NCI-H345 treated with DMSO at 0.1 percent for 48 hours (cell line): ENCODE measurements at regions not wholly inside any gene's neighbourhood (a gene's known extent, or its start where the extent isn't known, plus 50 kb on each side); places are given as distances from the start of the nearest gene placed in this dataset.
A peak's percentile ranks its signal among the peaks of the same experiment; 100 is the strongest.

ENCODE experiments used
- DNase-seq: peaks from one replicate; lab custom pipeline; 2025; ENCODE audit not compliant: unreplicated experiment; lab: John Stamatoyannopoulos, UW

GRCh38 chr12:69061574-69061973 is 128.6 kb upstream of the CPM start:
- no peak for DNase-seq

GRCh38 chr12:69062621-69063237 is 129.8 kb upstream of the CPM start:
- DNase-seq = no peak

- no peak for DNase-seq
These were observed 131.9 kb upstream of the CPM start for GRCh38 chr12:69064734-69065443.

- DNase-seq = no peak
These were observed 132.8 kb upstream of the CPM start for GRCh38 chr12:69065775-69066174.

- no peak for DNase-seq
These were observed 133.8 kb upstream of the CPM start for GRCh38 chr12:69066492-69067373.

GRCh38 chr12:69067713-69068112 is 134.7 kb upstream of the CPM start:
- no peak for DNase-seq

- DNase-seq = no peak
These were observed 135.5 kb upstream of the CPM start for GRCh38 chr12:69068448-69068847.

GRCh38 chr12:69069479-69069878 is 136.5 kb upstream of the CPM start:
- DNase-seq = no peak

- peak; percentile 52 for DNase-seq
These were observed 137.5 kb upstream of the CPM start for GRCh38 chr12:69070319-69071090.

GRCh38 chr12:69071091-69071370 is 138.1 kb upstream of the CPM start:
- DNase-seq = no peak

GRCh38 chr12:69073035-69073434 is 140.1 kb upstream of the CPM start:
- DNase-seq = no peak

- no peak for DNase-seq
These were observed 141.8 kb upstream of the CPM start for GRCh38 chr12:69074556-69075349.

- no peak for DNase-seq
These were observed 150.7 kb upstream of the CPM start for GRCh38 chr12:69083689-69084088.

GRCh38 chr12:69084816-69085378 is 151.9 kb upstream of the CPM start:
- DNase-seq = no peak

GRCh38 chr12:69085852-69086251 is 152.9 kb upstream of the CPM start:
- DNase-seq = no peak

GRCh38 chr12:69087986-69088385 is 151.4 kb upstream of the CPSF6 start:
- DNase-seq = no peak

- DNase-seq = no peak
These were observed 148.6 kb upstream of the CPSF6 start for GRCh38 chr12:69090722-69091121.

- no peak for DNase-seq
These were observed 147.8 kb upstream of the CPSF6 start for GRCh38 chr12:69091442-69092017.

GRCh38 chr12:69092137-69092536 is 147.2 kb upstream of the CPSF6 start:
- no peak for DNase-seq
